ENCODE measurements at regions not wholly inside any gene's neighbourhood (a gene's known extent, or its start where the extent isn't known, plus 50 kb on each side); places are given as distances from the start of the nearest gene placed in this dataset.

- no peaks in the 10 kb centered on the region for H3K79me2 ChIP-seq (ENCODE audit: insufficient read depth, low read length)
- no peaks in the 10 kb centered on the region for H3F3A ChIP-seq (ENCODE audit: insufficient read depth, low read length)
- H3K27ac ChIP-seq (ENCODE audit: low read depth, low read length, poor library complexity, severe bottlenecking) = no peak overlapping the region
- TF ChIP-seq EZH2 (IDR thresholded peaks at IDR 0.05; ENCODE audit: borderline replicate concordance, low read length) = no peak
- TF ChIP-seq CTCF (IDR thresholded peaks at IDR 0.05; ENCODE audit: low read length) = no peak
- no peaks in the 10 kb centered on the region for H3K36me3 ChIP-seq (ENCODE audit: insufficient read depth, low read length)
- no peaks in the 10 kb centered on the region for H3K9me3 ChIP-seq (ENCODE audit: low read length)
- H4K20me1 ChIP-seq (ENCODE audit: insufficient read depth, low read length) = no peaks in the 10 kb centered on the region
- H3K4me3 ChIP-seq (ENCODE audit: low read depth, low read length, poor library complexity, severe bottlenecking) = no peak overlapping the region
- no peaks in the 10 kb centered on the region for H3K4me1 ChIP-seq (ENCODE audit: insufficient read depth, low read length, severe bottlenecking)
- H3K27me3 ChIP-seq (ENCODE audit: insufficient read depth, low read length) = no peaks in the 10 kb centered on the region
- no peak overlapping the region for H3K9ac ChIP-seq (ENCODE audit: low read length)
- H3K4me2 ChIP-seq (ENCODE audit: low read length) = no peak overlapping the region
- H2AFZ ChIP-seq (ENCODE audit: low read length) = no peak overlapping the region
- H3K9me2 ChIP-seq (ENCODE audit: low read depth, low read length) = no peaks in the 10 kb centered on the region
These were observed 335.0 kb downstream of the VPS13C start for GRCh38 chr15:61725251-61725650.

DNA sequence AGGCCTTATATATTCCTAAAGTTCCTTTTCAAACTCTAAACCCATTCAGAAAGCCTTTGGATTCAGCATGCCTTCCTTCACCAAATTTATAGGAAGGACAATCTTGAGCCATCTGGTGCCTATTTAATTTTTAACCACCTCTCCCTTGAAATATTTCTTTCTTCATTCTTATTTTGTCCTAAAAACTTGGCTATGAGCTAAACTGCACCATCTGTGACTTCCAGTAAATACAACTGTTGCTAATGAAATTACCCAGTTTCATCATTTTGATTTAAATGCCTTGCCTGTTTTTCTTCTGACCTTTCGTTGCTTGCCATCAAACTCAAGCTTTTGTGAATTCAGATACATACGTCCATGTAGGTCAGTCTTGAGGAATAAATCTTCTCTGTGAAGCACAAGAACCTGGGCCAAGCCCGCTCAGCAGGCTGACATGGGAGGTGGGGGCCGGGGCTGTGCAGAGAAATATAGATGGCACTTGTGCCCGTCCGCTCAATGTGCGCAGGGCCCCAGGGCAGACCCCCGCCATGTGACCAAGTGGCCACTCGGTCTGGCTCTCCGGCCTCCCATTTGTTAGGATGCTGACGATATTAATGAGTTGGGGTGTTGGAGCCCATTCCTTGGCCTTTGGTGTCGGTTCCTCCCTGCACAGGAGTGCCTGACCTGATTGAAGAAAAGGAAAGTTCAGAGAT, 335.9 kb downstream of the VPS13C start:
- Histone ChIP-seq H3K9me3 (ENCODE audit: low read length) (no peaks in the 10 kb centered on the region), H3F3A (ENCODE audit: insufficient read depth, low read length) (no peaks in the 10 kb centered on the region), H3K4me3 (ENCODE audit: low read depth, low read length, poor library complexity, severe bottlenecking) (no peak overlapping the region), H3K4me2 (ENCODE audit: low read length) (no peak overlapping the region), H3K27ac (ENCODE audit: low read depth, low read length, poor library complexity, severe bottlenecking) (no peak overlapping the region), H3K79me2 (ENCODE audit: insufficient read depth, low read length) (no peaks in the 10 kb centered on the region), H3K9me2 (ENCODE audit: low read depth, low read length) (no peaks in the 10 kb centered on the region), H3K9ac (ENCODE audit: low read length) (no peak overlapping the region), H3K4me1 (ENCODE audit: insufficient read depth, low read length, severe bottlenecking) (no peaks in the 10 kb centered on the region), H4K20me1 (ENCODE audit: insufficient read depth, low read length) (no peaks in the 10 kb centered on the region), H3K27me3 (ENCODE audit: insufficient read depth, low read length) (no peaks in the 10 kb centered on the region), H2AFZ (ENCODE audit: low read length) (no peak overlapping the region), H3K36me3 (ENCODE audit: insufficient read depth, low read length) (no peaks in the 10 kb centered on the region)
- TF ChIP-seq CTCF (IDR thresholded peaks at IDR 0.05; ENCODE audit: low read length) (no peak), EZH2 (IDR thresholded peaks at IDR 0.05; ENCODE audit: borderline replicate concordance, low read length) (no peak)

- Histone ChIP-seq H3K79me2 (ENCODE audit: insufficient read depth, low read length) (no peaks in the 10 kb centered on the region), H3K9me2 (ENCODE audit: low read depth, low read length) (no peaks in the 10 kb centered on the region), H3K4me3 (ENCODE audit: low read depth, low read length, poor library complexity, severe bottlenecking) (no peak overlapping the region), H4K20me1 (ENCODE audit: insufficient read depth, low read length) (no peaks in the 10 kb centered on the region), H3K27me3 (ENCODE audit: insufficient read depth, low read length) (no peaks in the 10 kb centered on the region), H3K9ac (ENCODE audit: low read length) (no peak overlapping the region), H2AFZ (ENCODE audit: low read length) (no peak overlapping the region), H3K4me1 (ENCODE audit: insufficient read depth, low read length, severe bottlenecking) (no peaks in the 10 kb centered on the region), H3F3A (ENCODE audit: insufficient read depth, low read length) (no peaks in the 10 kb centered on the region), H3K27ac (ENCODE audit: low read depth, low read length, poor library complexity, severe bottlenecking) (no peak overlapping the region), H3K9me3 (ENCODE audit: low read length) (no peaks in the 10 kb centered on the region), H3K4me2 (ENCODE audit: low read length) (no peak overlapping the region), H3K36me3 (ENCODE audit: insufficient read depth, low read length) (no peaks in the 10 kb centered on the region)
- no peak for TF ChIP-seq EZH2 (IDR thresholded peaks at IDR 0.05; ENCODE audit: borderline replicate concordance, low read length)
- TF ChIP-seq CTCF (IDR thresholded peaks at IDR 0.05; ENCODE audit: low read length) = no peak
These were observed 338.8 kb downstream of the VPS13C start for GRCh38 chr15:61721418-61721817.
